ENCODE measurements at regions not wholly inside any gene's neighbourhood (a gene's known extent, or its start where the extent isn't known, plus 50 kb on each side); places are given as distances from the start of the nearest gene placed in this dataset.

GRCh38 chr10:130471486-130471885 lies 335.3 kb downstream of the GLRX3 start:
- POLR2A ChIA-PET: no interaction called here

GRCh38 chr10:130472236-130472635 lies 336.0 kb downstream of the GLRX3 start:
- intact Hi-C loops (cut with micrococcal nuclease; ENCODE audit: unreplicated experiment): no loop called here
- no peak overlapping the region for H2AFZ ChIP-seq (ENCODE audit: low read length)
- no peaks in the 10 kb centered on the region for H3K79me2 ChIP-seq (ENCODE audit: insufficient read depth, low read depth, low read length)
- TF ChIP-seq EZH2phosphoT487 (IDR thresholded peaks at IDR 0.05; ENCODE audit: borderline replicate concordance, low read depth, low read length) (no peak), CTCF (conservative IDR thresholded peaks at IDR 0.05; ENCODE audit: low read length) (no peak)
- ChIA-PET POLR2A (no interaction called here), CTCF (ENCODE audit: unreplicated experiment) (no interaction called here)
- H3K4me3 ChIP-seq (ENCODE audit: low read depth, low read length, poor library complexity, severe bottlenecking): no peak overlapping the region
- DNase-seq (ENCODE audit: low spot score): no peak
- no peak overlapping the region for H3K27ac ChIP-seq (ENCODE audit: low read depth, low read length, poor library complexity, severe bottlenecking)
- no peaks in the 10 kb centered on the region for H3K9me2 ChIP-seq (ENCODE audit: insufficient read depth, low read length)
- no TSS peak for BruUV-seq (replicated peaks)
- H3K4me1 ChIP-seq (ENCODE audit: insufficient read depth, low read length, poor library complexity, severe bottlenecking): no peaks in the 10 kb centered on the region
- no peaks in the 10 kb centered on the region; the same call in 1 of the 2 replicates for H4K20me1 ChIP-seq (ENCODE audit: insufficient read depth, low read length)
- H3K4me2 ChIP-seq (ENCODE audit: low read length): no peak overlapping the region
- no peaks in the 10 kb centered on the region for H3K9me3 ChIP-seq (ENCODE audit: low read length)
- no peaks in the 10 kb centered on the region for H3K36me3 ChIP-seq (ENCODE audit: insufficient read depth, low read length)

More at GRCh38 chr10:130471486-130471885, 335.3 kb downstream of the GLRX3 start:
- Histone ChIP-seq H3K9me3 (ENCODE audit: low read length) (no peaks in the 10 kb centered on the region), H3K36me3 (ENCODE audit: insufficient read depth, low read length) (no peaks in the 10 kb centered on the region), H3K4me2 (ENCODE audit: low read length) (no peak overlapping the region), H4K20me1 (ENCODE audit: insufficient read depth, low read length) (no peaks in the 10 kb centered on the region; the same call in 1 of the 2 replicates), H3K4me3 (ENCODE audit: low read depth, low read length, poor library complexity, severe bottlenecking) (no peak overlapping the region), H2AFZ (ENCODE audit: low read length) (no peak overlapping the region), H3K79me2 (ENCODE audit: insufficient read depth, low read depth, low read length) (no peaks in the 10 kb centered on the region), H3K27ac (ENCODE audit: low read depth, low read length, poor library complexity, severe bottlenecking) (no peak overlapping the region), H3K4me1 (ENCODE audit: insufficient read depth, low read length, poor library complexity, severe bottlenecking) (no peaks in the 10 kb centered on the region), H3K9me2 (ENCODE audit: insufficient read depth, low read length) (no peaks in the 10 kb centered on the region)
- DNase-seq (ENCODE audit: low spot score): no peak
- BruUV-seq (replicated peaks): no TSS peak
- CTCF ChIA-PET (ENCODE audit: unreplicated experiment): no interaction called here
- intact Hi-C loops (cut with micrococcal nuclease; ENCODE audit: unreplicated experiment): no loop called here
- TF ChIP-seq CTCF (conservative IDR thresholded peaks at IDR 0.05; ENCODE audit: low read length) (no peak), EZH2phosphoT487 (IDR thresholded peaks at IDR 0.05; ENCODE audit: borderline replicate concordance, low read depth, low read length) (no peak)

GRCh38 chr10:130474591-130474990 lies 338.4 kb downstream of the GLRX3 start:
- H3K9me3 ChIP-seq (ENCODE audit: low read length): no peaks in the 10 kb centered on the region
- DNase-seq (ENCODE audit: low spot score): no peak
- H3K36me3 ChIP-seq (ENCODE audit: insufficient read depth, low read length): no peaks in the 10 kb centered on the region
- POLR2A ChIA-PET: no interaction called here
- no peak overlapping the region for H3K27ac ChIP-seq (ENCODE audit: low read depth, low read length, poor library complexity, severe bottlenecking)
- H3K4me3 ChIP-seq (ENCODE audit: low read depth, low read length, poor library complexity, severe bottlenecking): no peak overlapping the region
- no peak overlapping the region for H2AFZ ChIP-seq (ENCODE audit: low read length)
- CTCF ChIA-PET (ENCODE audit: unreplicated experiment): no interaction called here
- TF ChIP-seq EZH2phosphoT487 (IDR thresholded peaks at IDR 0.05; ENCODE audit: borderline replicate concordance, low read depth, low read length): no peak
- no peak for TF ChIP-seq CTCF (conservative IDR thresholded peaks at IDR 0.05; ENCODE audit: low read length)
- BruUV-seq (replicated peaks): no TSS peak
- no peak overlapping the region for H3K4me2 ChIP-seq (ENCODE audit: low read length)
- H4K20me1 ChIP-seq (ENCODE audit: insufficient read depth, low read length): no peaks in the 10 kb centered on the region
- no peaks in the 10 kb centered on the region for H3K9me2 ChIP-seq (ENCODE audit: insufficient read depth, low read length)
- intact Hi-C loops (cut with micrococcal nuclease; ENCODE audit: unreplicated experiment): no loop called here
- H3K4me1 ChIP-seq (ENCODE audit: insufficient read depth, low read length, poor library complexity, severe bottlenecking): no peaks in the 10 kb centered on the region
- H3K79me2 ChIP-seq (ENCODE audit: insufficient read depth, low read depth, low read length): no peaks in the 10 kb centered on the region
